Activated CD4-positive, alpha-beta T cell treated with anti-CD3 and anti-CD28 coated beads, Interleukin-2, amount 50 U/mL, for 48 hours (primary cell): ENCODE measurements at regions not wholly inside any gene's neighbourhood (a gene's known extent, or its start where the extent isn't known, plus 50 kb on each side); places are given as distances from the start of the nearest gene placed in this dataset.

Experiments
- DNase-seq, 2 experiments: peaks; one replicate each; pipeline ENCODE4 v3.0.0-alpha.2; 2020

- DNase-seq: no peak
Observed at GRCh38 chr20:4069751-4070150, 54.4 kb upstream of the RNF24 start.

DNA sequence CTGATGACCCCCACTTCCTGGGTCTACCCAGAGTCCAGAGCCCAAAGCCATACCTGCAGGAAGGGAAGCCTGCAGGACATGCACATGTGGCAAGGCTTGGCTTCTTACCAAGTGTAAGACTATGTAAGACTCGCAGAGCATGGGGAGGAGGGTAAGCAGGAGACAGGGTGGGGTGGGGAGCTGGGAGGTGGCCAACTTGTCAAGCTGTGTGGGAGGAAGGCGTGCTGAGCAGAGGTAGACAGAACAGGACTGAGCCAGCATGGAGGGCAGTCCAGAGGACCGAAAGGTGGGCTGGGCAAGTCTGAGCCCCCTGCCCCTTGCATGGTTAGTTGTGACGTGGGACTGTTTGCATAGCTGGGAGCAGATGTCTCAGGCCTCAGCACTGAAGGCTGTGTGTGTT is 53.4 kb upstream of the RNF24 start:
- no peak for DNase-seq

- DNase-seq: no peak
Observed at GRCh38 chr20:4067600-4068261, 52.4 kb upstream of the RNF24 start.

GRCh38 chr20:4066551-4066950 is 51.2 kb upstream of the RNF24 start:
- DNase-seq: no peak

DNA sequence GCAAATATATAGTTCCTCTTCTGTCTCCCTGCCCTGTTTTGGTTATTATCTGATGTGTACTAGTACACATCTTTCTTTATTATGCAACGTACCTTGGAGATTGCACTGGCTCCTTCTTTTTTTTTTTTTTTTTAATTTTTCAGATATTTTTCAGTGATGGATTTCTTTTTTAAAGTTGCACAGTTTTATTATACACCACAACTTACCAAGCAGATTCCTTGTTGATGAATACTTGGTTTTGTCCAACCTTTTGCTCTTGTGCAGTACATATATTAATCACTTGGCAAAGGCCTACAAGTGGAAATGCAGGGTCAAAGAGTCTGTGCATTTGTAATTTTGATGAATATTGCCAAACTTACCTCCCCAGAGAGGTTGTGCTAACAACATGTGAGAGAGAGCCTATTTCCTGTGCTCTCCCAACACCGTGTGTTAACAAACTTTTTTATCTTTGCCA is 50.1 kb upstream of the RNF24 start:
- DNase-seq: no peak
